Activated effector memory CD4-positive, alpha-beta T cell treated with Interleukin-2 at 50 U/mL for 16 hours (primary cell): ENCODE measurements at regions not wholly inside any gene's neighbourhood (a gene's known extent, or its start where the extent isn't known, plus 50 kb on each side); places are given as distances from the start of the nearest gene placed in this dataset.

Experiments used
- DNase-seq: peaks from one replicate; pipeline ENCODE4 v3.0.0-alpha.2; 2020

GRCh38 chr5:157923765-157924164 is 64.8 kb upstream of the CLINT1 start:
- DNase-seq: no peak

GRCh38 chr5:157922026-157922425 is 63.1 kb upstream of the CLINT1 start:
- no peak for DNase-seq

- DNase-seq: no peak
Measured at GRCh38 chr5:157920828-157921170, 61.9 kb upstream of the CLINT1 start.

- peak; percentile 2 for DNase-seq
Measured at GRCh38 chr5:157918811-157919742, 60.1 kb upstream of the CLINT1 start.

- peak; percentile 33 for DNase-seq
Measured at GRCh38 chr5:157917899-157918809, 59.2 kb upstream of the CLINT1 start.

- DNase-seq: no peak
Measured at GRCh38 chr5:157917491-157917890, 58.5 kb upstream of the CLINT1 start.

- DNase-seq: no peak
Measured at GRCh38 chr5:157915638-157916037, 56.7 kb upstream of the CLINT1 start.

- DNase-seq: no peak
Measured at GRCh38 chr5:157914151-157914788, 55.3 kb upstream of the CLINT1 start.

- no peak for DNase-seq
Measured at GRCh38 chr5:157913575-157913974, 54.6 kb upstream of the CLINT1 start.

GRCh38 chr5:157912621-157913325 is 53.8 kb upstream of the CLINT1 start:
- DNase-seq: no peak

GRCh38 chr5:157911568-157911967 is 52.6 kb upstream of the CLINT1 start:
- no peak for DNase-seq
